ENCODE measurements at regions not wholly inside any gene's neighbourhood (a gene's known extent, or its start where the extent isn't known, plus 50 kb on each side); places are given as distances from the start of the nearest gene placed in this dataset.
A peak's percentile ranks its signal among the peaks of the same experiment; 100 is the strongest.

DNA sequence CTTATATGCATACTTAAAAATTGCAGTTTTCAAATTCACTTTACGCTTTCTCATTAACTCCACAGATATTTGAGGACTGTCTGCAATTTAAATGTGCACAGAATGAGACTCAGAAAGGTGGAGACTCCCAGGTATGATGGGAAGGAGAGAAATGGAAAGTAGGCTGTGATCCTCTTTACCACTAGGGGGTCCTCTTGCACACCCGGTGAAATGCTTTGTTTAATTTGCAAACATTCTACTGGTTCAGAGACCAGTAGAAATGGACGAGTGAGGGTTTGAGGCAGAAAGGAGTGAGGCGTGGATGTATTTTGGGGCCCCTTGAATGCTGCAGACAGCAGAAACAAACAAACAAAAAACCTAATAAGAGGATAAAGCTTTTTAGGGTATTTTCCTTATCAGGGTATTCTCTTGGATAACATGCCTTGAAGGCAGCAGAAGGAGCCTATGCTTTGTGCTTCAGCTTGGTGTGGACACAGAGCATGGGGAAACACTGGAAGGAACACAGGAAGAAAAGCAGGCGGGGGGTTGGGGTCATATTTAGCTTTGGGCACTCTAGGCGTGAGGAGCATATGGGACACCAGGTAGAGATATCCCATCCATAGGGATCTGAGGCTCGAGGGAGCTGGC, 410.1 kb downstream of the DMRT2 start:
- Histone ChIP-seq H3K4me1 (ENCODE audit: control insufficient read depth in 2 of 2, insufficient read depth in 2 of 2, low read length in 1 of 2) (no peaks in the 10 kb centered on the region), H3K9me3 (ENCODE audit: control insufficient read depth in 2 of 2, insufficient read depth in 1 of 2, low read depth in 1 of 2, low read length in 1 of 2) (no peaks in the 10 kb centered on the region), H3K27me3 (ENCODE audit: control insufficient read depth in 1 of 2, insufficient read depth in 2 of 2, low read length in 2 of 2) (peaks cover 0 to 4% of the 10 kb centered on the region in 2 donors), H3K4me3 (ENCODE audit: low read depth in 1 of 2, low read length in 2 of 2) (no peak overlapping the region), H3K36me3 (ENCODE audit: control insufficient read depth in 2 of 2, insufficient read depth in 2 of 2, low read length in 1 of 2) (no peaks in the 10 kb centered on the region), H3K27ac (ENCODE audit: low read depth in 2 of 2, low read length in 1 of 2) (no peak overlapping the region)
- WGBS, 2 donors = 60 to 63% methylated on average over 7 of the region's 7 CpGs

DNA sequence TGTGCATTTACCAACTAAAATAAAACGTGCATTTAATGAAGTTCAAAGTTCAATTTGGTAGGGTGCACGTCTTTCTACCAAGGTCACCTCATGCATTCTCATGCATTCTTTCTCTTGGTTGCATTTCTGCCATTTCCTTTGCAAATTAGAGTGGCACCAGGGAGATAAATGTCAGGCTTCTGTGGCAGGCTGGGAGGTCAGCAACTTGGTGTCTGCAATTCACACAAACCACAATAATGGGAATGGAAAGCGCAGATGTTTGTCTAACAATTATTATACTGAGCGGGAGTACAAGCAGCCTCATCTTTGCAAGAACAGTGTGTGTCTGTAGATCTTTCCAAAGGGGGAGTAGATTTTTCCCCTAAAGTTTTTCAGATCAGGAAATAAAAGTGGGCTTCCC, 411.7 kb downstream of the DMRT2 start:
- no peaks in the 10 kb centered on the region for H3K4me1 ChIP-seq (ENCODE audit: control insufficient read depth in 2 of 2, insufficient read depth in 2 of 2, low read length in 1 of 2)
- H3K27ac ChIP-seq (ENCODE audit: low read depth in 2 of 2, low read length in 1 of 2) = no peak overlapping the region
- H3K36me3 ChIP-seq (ENCODE audit: control insufficient read depth in 2 of 2, insufficient read depth in 2 of 2, low read length in 1 of 2) = no peaks in the 10 kb centered on the region
- H3K9me3 ChIP-seq (ENCODE audit: control insufficient read depth in 2 of 2, insufficient read depth in 1 of 2, low read depth in 1 of 2, low read length in 1 of 2) = no peaks in the 10 kb centered on the region
- H3K27me3 ChIP-seq (ENCODE audit: control insufficient read depth in 1 of 2, insufficient read depth in 2 of 2, low read length in 2 of 2) = peaks cover 0 to 4% of the 10 kb centered on the region in 2 donors
- 79% methylated on average over 4 of the region's 4 CpGs for WGBS, 2 donors
- no peak overlapping the region for H3K4me3 ChIP-seq (ENCODE audit: low read depth in 1 of 2, low read length in 2 of 2)

DNA sequence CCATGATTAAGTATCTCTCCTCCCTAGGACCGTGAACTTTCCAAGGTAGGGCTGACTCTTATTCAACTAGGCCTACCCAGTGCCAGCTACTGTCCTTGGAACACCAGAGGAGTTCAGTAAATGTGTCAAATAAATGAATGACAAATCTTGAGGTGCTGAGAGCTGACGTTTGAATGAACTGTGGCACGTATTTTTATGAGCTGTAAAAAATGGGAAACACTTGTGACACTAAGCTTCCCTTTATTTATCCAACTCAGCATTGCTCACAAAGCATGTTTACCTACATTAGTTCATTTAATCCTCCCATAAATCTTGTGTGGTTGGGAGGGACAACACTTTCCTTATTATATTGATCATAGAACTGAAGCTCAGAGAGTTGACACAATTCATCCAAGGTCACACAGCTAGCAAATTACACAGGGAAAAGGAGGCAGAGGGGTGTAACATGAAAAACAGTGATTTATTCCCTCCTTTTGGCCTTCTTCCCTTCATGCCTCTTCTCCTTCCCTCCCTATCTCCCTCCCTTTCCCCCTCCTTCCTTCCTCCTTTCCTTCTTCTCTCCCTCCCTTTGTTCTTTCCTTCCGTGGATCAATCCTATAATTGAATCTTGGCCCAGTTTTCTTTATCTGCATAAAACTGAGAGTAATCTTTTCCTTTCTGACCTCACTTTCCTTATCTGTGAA, 412.6 kb downstream of the DMRT2 start:
- WGBS, 2 donors = 43 to 46% methylated on average over 4 of the region's 4 CpGs
- Histone ChIP-seq H3K9me3 (ENCODE audit: control insufficient read depth in 2 of 2, insufficient read depth in 1 of 2, low read depth in 1 of 2, low read length in 1 of 2) (no peaks in the 10 kb centered on the region), H3K27ac (ENCODE audit: low read depth in 2 of 2, low read length in 1 of 2) (peak overlapping the region in 1 of 2 donors; percentile 9), H3K36me3 (ENCODE audit: control insufficient read depth in 2 of 2, insufficient read depth in 2 of 2, low read length in 1 of 2) (no peaks in the 10 kb centered on the region), H3K4me3 (ENCODE audit: low read depth in 1 of 2, low read length in 2 of 2) (no peak overlapping the region), H3K4me1 (ENCODE audit: control insufficient read depth in 2 of 2, insufficient read depth in 2 of 2, low read length in 1 of 2) (no peaks in the 10 kb centered on the region), H3K27me3 (ENCODE audit: control insufficient read depth in 1 of 2, insufficient read depth in 2 of 2, low read length in 2 of 2) (no peaks in the 10 kb centered on the region)

DNA sequence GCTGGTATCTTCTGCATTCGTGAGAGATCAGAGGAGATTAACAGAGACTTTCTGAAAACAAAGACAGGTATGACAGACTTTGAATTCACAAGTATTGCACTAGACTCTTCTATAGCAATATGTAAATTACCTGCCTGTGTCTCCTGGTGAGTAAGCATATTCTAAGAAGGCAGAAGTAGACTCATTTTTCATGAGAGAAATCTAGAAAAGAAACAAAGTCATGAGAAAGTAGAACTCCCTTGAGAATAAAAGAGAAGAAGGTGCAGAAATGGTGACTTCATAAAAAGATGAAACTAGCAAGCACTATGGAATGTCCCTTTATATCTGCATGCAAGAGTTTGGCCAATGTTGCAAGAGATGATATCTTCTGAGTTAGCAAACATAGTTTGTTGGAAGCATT, 419.8 kb downstream of the DMRT2 start:
- H3K4me3 ChIP-seq (ENCODE audit: low read depth in 1 of 2, low read length in 2 of 2) = no peak overlapping the region
- H3K9me3 ChIP-seq (ENCODE audit: control insufficient read depth in 2 of 2, insufficient read depth in 1 of 2, low read depth in 1 of 2, low read length in 1 of 2) = no peaks in the 10 kb centered on the region
- no peaks in the 10 kb centered on the region for H3K27me3 ChIP-seq (ENCODE audit: control insufficient read depth in 1 of 2, insufficient read depth in 2 of 2, low read length in 2 of 2)
- no peaks in the 10 kb centered on the region for H3K36me3 ChIP-seq (ENCODE audit: control insufficient read depth in 2 of 2, insufficient read depth in 2 of 2, low read length in 1 of 2)
- H3K4me1 ChIP-seq (ENCODE audit: control insufficient read depth in 2 of 2, insufficient read depth in 2 of 2, low read length in 1 of 2) = no peaks in the 10 kb centered on the region
- WGBS, 2 donors = 45 to 49% methylated on average over 1 of the region's 1 CpG
- H3K27ac ChIP-seq (ENCODE audit: low read depth in 2 of 2, low read length in 1 of 2) = no peak overlapping the region

DNA sequence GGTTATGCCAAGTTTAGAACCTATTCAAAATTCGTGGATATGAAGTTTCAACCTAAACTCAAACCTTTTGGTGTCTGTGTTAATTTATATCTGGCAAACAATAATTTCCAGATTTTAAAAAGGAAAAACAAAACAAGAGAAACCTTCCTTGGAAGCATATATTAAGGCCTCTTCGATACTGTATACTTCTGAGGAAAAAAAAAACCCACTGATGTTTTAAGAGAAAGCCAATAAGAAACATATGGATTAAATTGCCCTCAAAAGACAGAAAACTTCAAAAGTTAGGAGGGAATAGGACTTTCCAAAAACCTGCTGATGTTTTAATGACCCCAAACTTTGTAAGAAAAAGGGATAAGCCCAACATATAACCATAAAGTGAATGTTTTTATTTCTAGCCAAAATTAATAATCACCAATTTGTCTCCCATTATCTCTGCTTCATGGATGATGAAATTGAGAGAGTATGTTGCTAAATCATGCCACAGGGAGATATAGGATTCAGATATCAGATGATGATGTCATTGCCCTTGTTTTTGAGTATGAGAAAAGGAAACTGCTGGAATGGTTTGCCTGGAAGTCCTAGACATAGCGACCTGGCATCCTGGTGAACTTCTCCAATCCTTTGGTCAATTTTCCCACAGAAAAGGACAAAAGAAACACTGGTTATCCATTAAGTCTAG, 423.9 kb downstream of the DMRT2 start:
- 43 to 48% methylated on average over 3 of the region's 3 CpGs for WGBS, 2 donors
- H3K4me3 ChIP-seq (ENCODE audit: low read depth in 1 of 2, low read length in 2 of 2) = no peak overlapping the region
- H3K4me1 ChIP-seq (ENCODE audit: control insufficient read depth in 2 of 2, insufficient read depth in 2 of 2, low read length in 1 of 2) = no peaks in the 10 kb centered on the region
- no peaks in the 10 kb centered on the region for H3K27me3 ChIP-seq (ENCODE audit: control insufficient read depth in 1 of 2, insufficient read depth in 2 of 2, low read length in 2 of 2)
- H3K9me3 ChIP-seq (ENCODE audit: control insufficient read depth in 2 of 2, insufficient read depth in 1 of 2, low read depth in 1 of 2, low read length in 1 of 2) = no peaks in the 10 kb centered on the region
- no peaks in the 10 kb centered on the region for H3K36me3 ChIP-seq (ENCODE audit: control insufficient read depth in 2 of 2, insufficient read depth in 2 of 2, low read length in 1 of 2)
- no peak overlapping the region for H3K27ac ChIP-seq (ENCODE audit: low read depth in 2 of 2, low read length in 1 of 2)

DNA sequence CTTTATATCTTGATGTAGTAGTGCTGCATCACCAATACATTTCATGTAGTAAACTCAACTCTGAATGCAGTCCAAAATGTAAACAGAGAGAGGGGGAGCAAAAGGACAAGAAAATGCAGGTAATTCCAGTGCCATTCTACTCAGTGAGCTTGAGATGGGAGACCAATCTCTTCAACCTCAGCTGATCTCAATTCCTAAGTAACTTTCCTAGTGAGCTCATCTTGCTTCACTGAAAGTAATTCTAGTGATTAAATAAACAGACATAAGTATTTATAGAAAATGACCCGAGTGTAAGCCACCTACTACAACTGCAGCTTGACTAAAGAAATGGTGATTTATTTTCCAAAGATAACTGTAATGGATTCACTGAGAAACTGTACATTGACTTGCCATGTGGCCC, 424.5 kb downstream of the DMRT2 start:
- 33 to 36% methylated on average over 1 of the region's 1 CpG for WGBS, 2 donors
- Histone ChIP-seq H3K9me3 (ENCODE audit: control insufficient read depth in 2 of 2, insufficient read depth in 1 of 2, low read depth in 1 of 2, low read length in 1 of 2) (no peaks in the 10 kb centered on the region), H3K4me3 (ENCODE audit: low read depth in 1 of 2, low read length in 2 of 2) (no peak overlapping the region), H3K27me3 (ENCODE audit: control insufficient read depth in 1 of 2, insufficient read depth in 2 of 2, low read length in 2 of 2) (no peaks in the 10 kb centered on the region), H3K36me3 (ENCODE audit: control insufficient read depth in 2 of 2, insufficient read depth in 2 of 2, low read length in 1 of 2) (no peaks in the 10 kb centered on the region), H3K4me1 (ENCODE audit: control insufficient read depth in 2 of 2, insufficient read depth in 2 of 2, low read length in 1 of 2) (no peaks in the 10 kb centered on the region), H3K27ac (ENCODE audit: low read depth in 2 of 2, low read length in 1 of 2) (no peak overlapping the region)

DNA sequence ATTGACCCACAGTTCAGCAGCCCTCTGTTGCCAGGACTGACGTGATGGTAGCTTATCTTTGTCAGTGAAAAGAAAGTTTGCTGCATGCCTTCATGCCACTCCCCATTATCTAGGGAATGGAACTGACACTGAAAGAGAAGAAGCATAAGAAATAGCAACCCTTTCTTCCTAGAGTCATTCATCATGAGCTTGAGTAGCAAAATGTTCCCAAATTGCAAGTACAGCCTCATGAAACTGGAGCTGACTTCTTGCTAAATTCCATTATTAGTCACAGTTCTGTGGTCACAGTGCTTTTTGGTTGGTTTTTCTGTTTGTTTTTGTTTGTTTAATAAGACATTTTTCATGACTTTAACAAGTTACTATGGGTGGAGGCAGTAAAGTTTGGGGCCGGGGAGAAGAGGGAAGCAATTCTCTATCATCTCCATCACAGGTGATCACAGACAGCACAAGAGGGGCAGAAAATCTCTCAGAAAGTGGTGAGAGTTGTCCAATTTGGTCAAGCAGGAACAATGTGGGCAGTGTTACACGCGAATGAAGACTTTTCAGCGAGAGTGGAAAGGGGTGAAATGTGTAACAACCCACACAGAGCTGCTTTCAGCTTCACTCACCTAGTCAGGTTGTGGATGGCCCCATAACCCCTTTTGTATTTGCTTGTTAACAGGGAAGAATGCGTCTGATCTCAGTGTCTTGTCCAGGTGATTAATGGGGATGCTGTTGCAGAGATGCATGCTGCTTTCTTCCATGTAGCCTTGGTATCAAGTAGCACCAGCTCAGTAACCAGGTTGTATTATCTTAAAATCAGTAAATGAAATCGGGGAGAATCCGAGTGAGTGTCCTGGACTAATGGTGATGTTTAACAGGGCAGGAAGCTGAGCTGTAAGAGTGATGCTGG, 440.4 kb downstream of the DMRT2 start:
- 41 to 48% methylated on average over 8 of the region's 8 CpGs for WGBS, 2 donors
- no peak overlapping the region for H3K27ac ChIP-seq (ENCODE audit: low read depth in 2 of 2, low read length in 1 of 2)

DNA sequence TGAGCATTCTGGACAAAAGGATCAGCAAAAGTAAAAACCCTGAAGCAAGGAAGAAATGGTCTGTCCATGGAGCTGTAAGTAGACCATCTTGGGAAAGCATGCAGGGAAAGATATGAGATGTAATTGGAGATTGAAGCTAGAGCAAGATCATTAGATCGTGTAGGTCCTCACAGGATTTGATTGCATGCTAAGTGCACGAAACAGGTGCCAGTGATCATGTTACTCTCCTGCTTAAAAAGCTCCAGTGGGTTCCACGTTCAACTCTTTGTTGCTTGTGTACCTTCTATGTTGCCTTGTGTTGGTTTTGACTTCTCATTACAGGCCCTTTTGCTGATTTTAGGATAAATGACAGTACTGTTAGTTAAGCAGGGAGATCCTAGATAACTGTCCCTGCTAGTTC, 442.0 kb downstream of the DMRT2 start:
- Histone ChIP-seq H3K27me3 (ENCODE audit: control insufficient read depth in 1 of 2, insufficient read depth in 2 of 2, low read length in 2 of 2) (no peaks in the 10 kb centered on the region), H3K27ac (ENCODE audit: low read depth in 2 of 2, low read length in 1 of 2) (no peak overlapping the region), H3K4me1 (ENCODE audit: control insufficient read depth in 2 of 2, insufficient read depth in 2 of 2, low read length in 1 of 2) (no peaks in the 10 kb centered on the region), H3K36me3 (ENCODE audit: control insufficient read depth in 2 of 2, insufficient read depth in 2 of 2, low read length in 1 of 2) (no peaks in the 10 kb centered on the region), H3K9me3 (ENCODE audit: control insufficient read depth in 2 of 2, insufficient read depth in 1 of 2, low read depth in 1 of 2, low read length in 1 of 2) (no peaks in the 10 kb centered on the region), H3K4me3 (ENCODE audit: low read depth in 1 of 2, low read length in 2 of 2) (no peak overlapping the region)
- 71 to 83% methylated on average over 3 of the region's 3 CpGs for WGBS, 2 donors

More for the DNA sequence above, 440.4 kb downstream of the DMRT2 start:
- Histone ChIP-seq H3K27me3 (ENCODE audit: control insufficient read depth in 1 of 2, insufficient read depth in 2 of 2, low read length in 2 of 2) (no peaks in the 10 kb centered on the region), H3K4me3 (ENCODE audit: low read depth in 1 of 2, low read length in 2 of 2) (no peak overlapping the region), H3K36me3 (ENCODE audit: control insufficient read depth in 2 of 2, insufficient read depth in 2 of 2, low read length in 1 of 2) (no peaks in the 10 kb centered on the region), H3K4me1 (ENCODE audit: control insufficient read depth in 2 of 2, insufficient read depth in 2 of 2, low read length in 1 of 2) (no peaks in the 10 kb centered on the region), H3K9me3 (ENCODE audit: control insufficient read depth in 2 of 2, insufficient read depth in 1 of 2, low read depth in 1 of 2, low read length in 1 of 2) (no peaks in the 10 kb centered on the region)

DNA sequence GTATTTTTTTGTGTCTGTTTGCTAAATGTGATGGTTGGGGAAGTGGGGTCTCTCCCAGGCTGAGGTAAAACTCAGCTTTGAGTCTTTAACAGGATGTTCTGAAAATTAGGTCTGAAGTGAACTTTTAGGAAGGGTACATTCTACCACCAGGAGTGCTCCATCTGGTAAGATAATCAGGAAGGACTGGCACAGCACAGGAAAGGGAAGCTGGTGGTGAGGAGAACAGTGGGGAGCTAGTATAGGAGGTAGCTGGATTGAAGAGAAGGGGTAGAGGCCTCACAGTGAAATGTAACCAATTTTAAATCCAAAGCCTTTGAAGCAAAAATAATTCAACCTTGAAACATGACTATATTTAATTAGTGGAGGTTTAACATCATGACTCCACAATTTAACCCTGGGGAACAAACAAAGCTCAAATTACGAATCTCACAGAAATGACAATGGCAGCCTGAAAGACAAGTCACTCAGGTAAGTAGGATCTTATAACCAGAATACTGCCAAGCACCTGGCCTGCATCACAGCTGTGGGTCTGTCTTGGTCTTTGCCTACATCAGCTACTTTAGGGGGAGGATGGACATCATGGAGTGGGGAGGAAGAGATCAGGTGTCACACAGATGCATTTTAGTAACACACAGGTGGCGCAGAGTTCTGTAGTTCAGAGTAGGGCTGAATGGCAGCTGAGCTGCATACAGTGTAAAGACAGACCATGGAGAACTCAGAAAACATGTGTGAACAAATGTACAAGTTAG, 445.3 kb downstream of the DMRT2 start:
- no peaks in the 10 kb centered on the region for H3K36me3 ChIP-seq (ENCODE audit: control insufficient read depth in 2 of 2, insufficient read depth in 2 of 2, low read length in 1 of 2)
- no peak overlapping the region for H3K4me3 ChIP-seq (ENCODE audit: low read depth in 1 of 2, low read length in 2 of 2)
- no peaks in the 10 kb centered on the region for H3K4me1 ChIP-seq (ENCODE audit: control insufficient read depth in 2 of 2, insufficient read depth in 2 of 2, low read length in 1 of 2)
- H3K9me3 ChIP-seq (ENCODE audit: control insufficient read depth in 2 of 2, insufficient read depth in 1 of 2, low read depth in 1 of 2, low read length in 1 of 2) = no peaks in the 10 kb centered on the region
- H3K27ac ChIP-seq (ENCODE audit: low read depth in 2 of 2, low read length in 1 of 2) = no peak overlapping the region
- no peaks in the 10 kb centered on the region for H3K27me3 ChIP-seq (ENCODE audit: control insufficient read depth in 1 of 2, insufficient read depth in 2 of 2, low read length in 2 of 2)
- 82 to 90% methylated on average over 2 of the region's 2 CpGs for WGBS, 2 donors
